CD4-positive, alpha-beta T cell treated with Interleukin-10 for 1 hour (primary cell): ENCODE measurements at regions not wholly inside any gene's neighbourhood (a gene's known extent, or its start where the extent isn't known, plus 50 kb on each side); places are given as distances from the start of the nearest gene placed in this dataset.
"Not testable (repeated sequence)": the region's sequence is repeated elsewhere in the genome, so short reads cannot be mapped to it uniquely, and the experiment has no call there.

Source experiments
- DNase-seq: peaks from one replicate; pipeline ENCODE4 v3.0.0-alpha.2; 2020

DNA sequence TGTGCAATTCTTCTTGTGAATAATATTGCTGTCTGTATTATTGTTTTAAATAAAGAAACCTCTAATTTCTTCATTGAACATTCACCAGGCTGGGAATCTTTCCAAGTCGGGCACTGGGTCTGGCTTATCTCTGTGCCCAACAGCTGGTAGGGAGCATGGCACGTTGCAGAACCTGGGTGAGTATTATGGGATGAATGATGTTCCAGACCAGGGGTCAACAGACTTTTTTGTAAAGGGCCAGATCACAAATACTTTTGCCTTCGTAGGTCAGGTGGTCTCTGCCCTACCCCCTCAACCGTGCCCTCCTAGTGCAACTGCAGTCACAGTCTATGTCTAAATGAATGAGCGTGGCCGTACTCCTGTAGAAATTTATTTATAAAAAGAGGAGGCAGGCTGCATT lies 81.6 kb upstream of the FOXQ1 start:
- no peak for DNase-seq

DNA sequence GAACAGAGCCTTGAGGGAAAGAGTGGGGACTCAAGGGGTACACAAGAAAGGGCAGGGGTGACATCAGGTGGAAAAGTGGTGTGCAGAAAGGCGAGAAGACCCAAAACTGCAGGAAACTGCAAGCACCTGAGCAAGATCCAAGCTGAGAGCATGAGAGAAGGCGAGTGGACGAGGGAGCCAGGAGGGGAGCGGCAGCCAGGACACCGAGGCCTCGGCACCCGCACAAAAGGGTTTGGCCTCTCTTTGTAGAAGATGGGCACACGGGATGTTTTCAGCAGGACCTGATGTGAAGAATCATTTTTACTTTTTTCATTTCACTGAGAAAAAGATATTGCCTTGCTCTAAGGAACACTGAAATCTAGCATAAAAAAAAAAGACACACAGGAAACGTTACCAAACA lies 82.1 kb upstream of the FOXQ1 start:
- no peak for DNase-seq

DNA sequence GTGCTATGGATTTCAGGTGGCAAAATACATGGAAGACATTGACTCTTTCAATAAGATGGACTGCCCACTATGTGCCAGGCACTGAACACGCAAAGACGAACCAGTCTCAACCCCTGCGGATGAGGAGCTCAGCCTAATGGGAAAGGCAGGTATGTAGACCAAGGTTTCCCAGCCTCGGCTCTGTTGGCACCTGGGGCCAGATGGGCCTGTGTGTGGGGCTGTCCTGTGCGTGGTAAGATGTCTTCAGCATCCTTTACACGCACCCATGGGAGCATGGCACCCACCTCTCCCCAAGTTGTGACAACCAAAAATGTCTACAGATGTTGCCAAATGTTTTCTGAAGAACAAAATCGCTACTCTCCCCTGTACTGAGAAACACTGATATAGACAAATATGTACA lies 82.6 kb upstream of the FOXQ1 start:
- DNase-seq: no peak

DNA sequence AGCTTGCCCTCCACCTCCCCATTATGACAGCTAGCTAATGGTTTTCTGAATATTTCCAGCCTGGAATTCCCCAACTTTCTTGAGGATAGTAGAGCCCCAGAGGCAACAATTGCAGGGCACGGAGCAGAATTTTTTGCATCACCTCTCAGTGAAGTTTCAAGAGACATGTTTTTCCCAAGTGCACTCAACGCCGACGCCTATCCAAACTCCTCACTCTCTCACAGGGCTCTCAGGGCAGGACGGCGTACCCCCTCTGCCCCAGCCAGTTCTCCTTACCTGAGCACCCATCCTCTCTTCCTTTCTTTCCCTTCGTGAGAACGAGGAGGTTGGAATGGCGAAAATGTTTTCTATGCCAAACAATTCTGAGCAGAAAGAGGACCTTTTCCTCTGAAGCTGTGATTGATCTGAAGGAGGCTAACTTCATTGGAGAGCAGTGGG lies 83.1 kb upstream of the FOXQ1 start:
- no peak for DNase-seq

DNA sequence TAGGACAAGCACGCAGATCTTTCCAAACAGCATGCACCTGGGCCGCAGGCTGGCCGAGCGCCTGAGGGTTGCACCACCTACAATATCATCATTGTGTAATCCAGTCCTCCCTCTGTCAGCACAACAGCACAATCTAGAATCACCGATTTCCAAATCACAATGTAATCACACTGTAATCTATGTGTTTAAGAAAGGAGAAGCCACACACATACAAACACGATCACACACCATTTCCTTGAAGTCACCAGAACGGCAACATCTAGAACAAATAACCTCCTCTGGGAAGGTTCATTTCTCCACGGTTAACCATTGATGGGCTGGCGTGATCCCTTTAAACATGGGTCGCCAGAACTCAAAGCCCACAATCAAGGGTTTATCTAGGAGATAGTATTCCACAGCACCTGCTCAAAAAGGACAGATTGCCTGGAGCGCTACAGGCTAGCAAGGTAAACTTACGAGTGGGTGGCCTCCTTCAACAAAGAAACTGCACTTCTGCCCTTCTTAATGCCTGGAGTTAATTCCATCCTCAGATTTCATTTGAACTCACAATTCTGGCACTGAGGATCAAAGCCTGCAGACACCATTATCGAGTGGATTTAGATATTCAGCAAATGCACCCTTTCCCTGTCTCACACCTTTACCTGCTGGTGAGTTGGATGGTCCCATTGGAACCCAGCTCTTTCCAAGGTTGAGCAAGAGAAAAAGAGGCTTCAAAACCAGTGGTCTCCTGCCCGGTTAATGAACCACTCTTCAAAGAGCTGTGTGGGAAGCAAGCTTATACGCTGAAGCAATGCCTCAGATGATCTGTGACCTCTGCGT lies 83.8 kb upstream of the FOXQ1 start:
- no peak for DNase-seq

DNA sequence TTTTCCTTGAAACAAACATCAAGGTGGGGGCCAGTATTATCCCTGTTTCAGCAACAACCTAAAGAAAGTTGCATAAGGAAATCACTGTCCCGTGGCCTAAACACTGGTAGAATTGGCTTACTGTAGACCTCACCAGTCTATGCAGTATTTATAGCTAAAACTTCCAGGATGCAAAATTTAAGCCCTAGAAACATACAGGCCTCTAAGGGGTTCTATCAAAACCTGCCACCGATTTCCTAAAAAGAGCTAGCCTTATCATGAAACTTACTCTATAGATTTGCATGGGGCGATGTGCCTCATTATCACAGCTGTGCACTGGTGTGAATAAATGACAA lies 84.3 kb upstream of the FOXQ1 start:
- DNase-seq: no peak

DNA sequence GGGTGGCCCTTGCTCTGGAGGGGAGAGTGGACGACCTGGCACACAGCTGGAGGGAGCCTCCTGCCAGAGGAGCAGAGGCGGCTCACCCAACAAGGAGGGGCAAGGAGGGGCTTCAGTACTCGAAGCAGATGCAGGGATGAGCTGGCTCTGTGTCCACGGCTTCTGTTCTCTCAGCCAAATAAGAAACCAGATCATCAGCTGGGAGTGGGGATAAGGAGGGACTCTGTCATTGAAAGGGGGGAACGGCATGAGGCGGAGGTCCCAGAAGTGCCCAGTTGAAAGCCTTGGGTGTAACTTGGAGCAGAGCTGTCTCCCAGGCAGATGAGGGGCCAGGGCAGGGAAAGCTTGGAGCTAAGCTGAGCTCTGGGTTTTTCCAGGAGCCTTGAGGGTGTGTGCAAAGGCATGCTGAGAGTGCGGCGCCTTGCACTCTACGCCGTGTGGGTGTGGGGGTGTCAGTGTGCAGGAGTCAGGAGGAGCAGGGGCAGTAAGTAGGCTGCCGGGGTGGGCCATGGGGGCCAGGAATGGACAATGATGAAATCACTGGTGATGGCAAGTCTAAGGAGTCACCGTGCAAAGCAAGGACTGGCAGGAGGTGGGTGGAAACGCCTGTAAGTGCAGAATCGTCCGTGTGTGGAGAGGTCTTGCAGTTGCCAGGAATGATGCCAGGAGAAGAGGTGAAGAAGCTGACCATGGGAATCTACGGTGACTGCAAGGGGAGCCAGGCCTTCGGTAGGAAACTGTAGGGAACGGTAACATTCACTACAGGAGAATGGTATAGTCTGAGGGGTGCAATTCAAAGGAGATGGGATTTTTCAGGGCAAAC lies 85.4 kb upstream of the FOXQ1 start:
- DNase-seq: no peak

DNA sequence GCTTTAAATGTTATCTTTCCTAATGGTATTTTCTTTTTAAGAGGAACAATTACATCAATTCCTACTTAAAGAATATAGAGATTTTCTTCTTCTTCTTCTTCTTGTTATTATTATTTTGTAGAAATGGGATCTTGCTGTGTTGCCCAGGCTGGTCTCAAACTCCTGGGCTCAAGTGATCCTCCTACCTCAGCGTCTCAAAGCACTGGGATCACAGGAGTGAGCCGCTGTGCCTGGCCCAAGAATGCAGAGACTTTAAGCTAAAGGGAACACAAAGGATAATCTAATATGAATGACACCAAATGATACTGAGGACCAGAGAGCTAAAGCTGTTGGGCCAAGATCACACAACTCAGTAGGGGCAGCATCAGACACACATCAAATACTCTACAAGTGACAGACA lies 87.4 kb upstream of the FOXQ1 start:
- no peak for DNase-seq

DNA sequence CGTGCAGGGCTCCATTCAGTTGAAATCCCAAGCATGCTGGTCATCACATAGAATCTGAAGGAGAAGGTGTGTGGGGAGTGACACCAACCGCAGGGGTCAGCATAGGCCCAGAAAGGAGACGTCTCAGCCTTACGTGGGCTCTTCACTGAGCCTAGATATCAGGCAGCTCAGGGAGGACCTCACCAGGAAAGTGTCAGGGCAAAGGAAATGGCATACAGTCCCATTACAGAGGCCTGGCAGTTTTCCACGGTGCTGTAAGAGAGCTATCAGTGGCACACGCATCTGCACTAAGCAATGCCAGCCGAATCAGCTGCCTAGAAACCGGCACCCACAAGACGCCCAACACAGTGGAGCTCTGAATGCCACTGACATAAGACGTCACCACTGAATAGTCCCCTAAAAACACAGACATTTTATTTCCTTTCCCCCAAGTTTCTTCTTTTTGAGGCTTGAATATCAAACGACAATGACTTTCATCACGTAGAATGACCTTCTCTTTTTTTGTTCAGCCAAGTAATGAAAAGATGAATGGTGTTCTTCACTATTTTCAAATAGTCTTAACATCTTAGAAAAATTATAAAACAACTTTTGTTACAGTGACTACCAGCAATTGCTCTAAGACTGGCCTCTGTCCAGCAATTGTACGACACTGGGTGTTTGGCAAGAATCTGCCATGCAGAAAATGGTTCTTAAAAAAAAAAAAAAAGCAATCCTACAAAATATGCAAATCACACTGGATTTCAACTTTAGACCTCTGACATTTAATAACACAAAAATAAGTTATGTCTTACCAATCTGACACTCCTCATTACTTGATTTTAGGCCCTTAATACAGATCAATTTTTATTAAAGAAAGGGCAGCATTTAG lies 88.9 kb upstream of the FOXQ1 start:
- no peak for DNase-seq

DNA sequence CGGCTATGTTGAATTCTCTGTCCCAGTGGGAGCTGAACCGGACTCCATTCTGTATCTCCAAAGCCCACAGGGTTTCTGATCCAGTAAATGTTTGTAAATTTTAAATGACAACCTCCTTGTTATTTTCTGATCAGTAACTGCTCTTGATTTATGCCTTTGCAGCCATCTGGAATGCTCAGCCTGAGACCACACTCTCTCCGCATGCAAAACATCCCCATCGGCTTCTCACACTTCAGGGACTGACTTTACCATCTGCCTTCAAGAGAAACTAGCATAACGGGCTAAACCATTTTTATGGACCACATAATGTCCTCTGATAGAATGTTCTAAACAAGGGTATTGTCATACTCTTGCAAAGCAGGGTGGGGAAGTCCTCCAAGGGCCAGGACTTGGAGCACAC lies 94.5 kb upstream of the FOXQ1 start:
- DNase-seq: no peak

DNA sequence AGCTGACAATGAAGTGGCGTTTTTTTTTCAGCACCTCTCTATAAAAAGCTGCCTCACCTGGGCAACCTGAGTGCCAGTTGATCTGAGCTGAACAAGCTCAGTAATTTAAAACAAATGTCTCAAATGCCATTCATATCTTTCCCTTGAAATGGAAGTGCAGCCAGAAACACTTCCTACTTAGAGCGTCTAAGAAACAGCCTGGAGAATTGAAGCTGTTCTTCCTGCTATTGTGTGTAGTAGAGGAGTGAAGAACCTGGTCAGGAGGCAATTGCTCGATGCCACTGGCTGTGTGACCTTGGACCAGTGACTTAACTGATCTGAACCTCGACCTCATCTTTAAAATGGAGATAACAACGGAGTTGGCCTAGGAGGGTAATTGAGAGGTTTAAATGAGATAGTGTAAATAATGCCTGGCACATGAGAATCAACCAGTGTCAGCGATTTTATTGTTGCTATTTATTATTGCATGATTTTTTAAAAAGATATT lies 95.4 kb upstream of the FOXQ1 start:
- no peak for DNase-seq

DNA sequence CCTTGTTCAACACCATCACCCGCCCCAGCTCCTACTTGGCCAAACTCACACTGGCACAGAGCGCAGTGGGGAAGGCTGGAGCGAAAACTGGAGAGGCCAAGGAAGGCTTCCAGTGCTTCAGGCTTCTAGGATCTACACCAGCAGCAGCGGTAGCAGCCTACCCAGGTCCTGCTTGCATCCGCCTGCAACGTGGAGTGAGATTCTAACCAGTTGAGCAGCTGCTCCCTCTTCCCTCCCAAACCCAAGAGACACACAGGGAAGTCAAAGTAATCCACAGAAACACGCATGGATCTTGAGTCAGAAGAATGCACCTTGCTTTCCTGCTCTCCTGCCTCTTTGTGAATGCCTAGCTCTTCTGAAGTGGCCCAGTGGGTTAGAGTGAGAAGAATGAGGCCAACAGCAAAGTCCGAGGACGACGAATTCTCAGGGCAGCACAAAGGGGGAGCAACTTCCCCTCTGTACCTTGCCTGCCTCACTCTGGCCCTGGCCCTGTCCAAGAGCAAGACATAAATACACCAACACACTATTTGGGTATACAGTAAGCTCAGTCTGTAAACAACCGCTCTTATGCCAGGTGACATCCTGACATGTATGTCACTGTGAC lies 95.9 kb upstream of the FOXQ1 start:
- no peak for DNase-seq

DNA sequence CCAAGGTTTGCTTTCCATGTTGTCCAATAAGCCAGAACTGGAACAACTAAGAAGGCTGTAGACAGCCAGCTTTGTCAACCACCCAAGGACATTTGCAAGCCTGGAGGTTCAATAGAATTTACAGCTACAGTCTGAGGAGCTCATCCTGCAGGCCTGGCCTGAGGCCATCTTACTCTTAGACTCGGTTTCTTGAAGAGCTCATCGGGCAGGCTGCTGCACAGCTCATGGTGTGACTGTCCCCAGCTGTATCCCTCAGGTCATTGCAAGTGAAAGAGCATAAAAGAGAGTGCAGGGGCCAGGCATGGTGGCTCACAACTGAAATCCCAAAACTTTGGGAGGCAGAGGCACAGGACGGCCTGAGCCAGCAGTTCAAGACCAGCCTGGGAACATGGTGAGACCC lies 96.9 kb upstream of the FOXQ1 start:
- no peak for DNase-seq

DNA sequence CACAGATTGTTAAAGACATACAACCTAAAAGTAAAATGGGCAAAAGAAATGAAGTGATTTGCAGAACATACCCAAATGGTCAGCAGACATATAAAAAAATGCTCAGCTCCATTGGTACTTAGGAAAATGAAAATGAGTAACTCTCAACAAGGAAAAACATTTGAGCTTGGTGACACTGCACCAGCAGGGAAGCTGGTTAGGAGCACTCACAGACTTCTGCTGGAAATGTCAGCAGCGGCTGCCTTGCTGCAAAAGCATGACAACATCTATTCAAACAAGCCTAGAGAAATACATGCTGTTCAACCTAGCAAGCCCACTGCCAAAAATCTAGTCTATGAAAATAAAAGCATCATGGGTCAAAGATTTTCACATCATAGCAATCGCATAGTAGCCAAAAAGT lies 99.0 kb upstream of the FOXQ1 start:
- DNase-seq: no peak

DNA sequence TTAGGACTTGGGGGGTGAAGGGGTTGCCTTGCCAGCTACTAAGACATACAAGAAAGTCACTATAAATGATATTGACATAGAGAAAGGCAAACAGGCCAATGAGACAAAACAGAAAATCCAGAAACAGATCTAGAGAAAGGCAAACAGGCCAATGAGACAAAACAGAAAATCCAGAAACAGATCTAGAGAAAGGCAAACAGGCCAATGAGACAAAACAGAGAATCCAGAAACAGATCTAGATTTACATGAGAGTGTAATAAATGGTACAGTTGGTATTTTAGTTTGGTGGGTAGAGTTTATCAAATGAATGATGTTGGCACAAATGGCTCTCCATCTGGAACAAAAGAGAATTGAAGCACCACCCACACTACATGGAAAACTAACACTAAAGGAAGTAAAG lies 99.8 kb upstream of the FOXQ1 start:
- not testable (repeated sequence) for DNase-seq

DNA sequence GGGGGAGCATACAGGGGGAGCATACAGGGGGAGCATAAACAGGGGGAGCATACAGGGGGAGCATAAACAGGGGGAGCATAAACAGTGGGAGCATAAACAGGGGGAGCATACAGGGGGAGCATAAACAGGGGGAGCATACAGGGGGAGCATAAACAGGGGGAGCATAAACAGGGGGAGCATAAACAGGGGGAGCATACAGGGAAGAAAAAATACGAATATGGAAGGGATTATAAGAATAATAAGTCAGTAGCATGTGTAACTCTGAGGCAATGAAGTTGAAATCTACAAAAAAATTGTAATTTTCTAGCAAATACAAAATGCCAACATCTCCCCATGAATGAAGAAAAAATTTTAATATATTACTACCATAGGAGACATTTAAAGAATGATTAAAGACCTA lies 101.3 kb upstream of the FOXQ1 start:
- not testable (repeated sequence) for DNase-seq

DNA sequence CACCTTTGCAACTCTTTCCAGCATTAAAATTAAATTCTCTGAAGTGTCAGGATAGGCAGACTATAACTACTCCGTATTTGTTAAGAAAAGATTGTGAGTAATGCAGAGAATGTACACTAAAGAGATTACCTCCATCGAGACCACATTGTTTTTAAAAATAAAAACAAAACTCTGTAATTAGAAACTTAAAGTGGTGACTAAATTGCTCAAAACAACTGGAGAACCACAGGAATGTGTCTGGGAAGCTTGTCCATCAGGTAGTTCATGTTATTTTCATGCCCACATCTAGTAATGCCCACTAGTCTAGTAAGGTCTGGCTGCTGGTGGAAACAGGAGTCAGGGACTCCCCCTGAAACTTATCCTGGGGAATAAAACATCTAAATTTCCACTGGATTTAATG lies 103.0 kb upstream of the FOXQ1 start:
- no peak for DNase-seq

DNA sequence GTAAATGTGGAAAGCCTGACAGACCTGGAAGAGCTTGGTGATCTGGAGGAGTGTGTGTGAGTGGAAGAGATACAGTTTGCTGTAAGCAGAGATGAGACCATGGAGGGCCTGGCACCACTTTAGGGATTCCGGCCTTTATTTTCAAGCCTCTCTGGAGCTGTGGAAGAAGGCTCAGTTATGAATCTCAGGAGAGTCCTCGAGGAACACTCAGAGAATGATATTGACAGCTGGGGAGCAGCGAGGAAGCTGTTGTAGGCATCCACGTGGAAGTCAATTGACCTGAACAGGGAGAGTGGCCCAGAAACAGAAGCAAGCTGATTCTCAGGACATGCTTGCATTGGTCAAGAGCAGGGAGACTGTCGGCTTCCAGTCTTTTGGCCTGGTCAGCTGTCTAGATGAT lies 108.4 kb upstream of the FOXQ1 start:
- no peak for DNase-seq

DNA sequence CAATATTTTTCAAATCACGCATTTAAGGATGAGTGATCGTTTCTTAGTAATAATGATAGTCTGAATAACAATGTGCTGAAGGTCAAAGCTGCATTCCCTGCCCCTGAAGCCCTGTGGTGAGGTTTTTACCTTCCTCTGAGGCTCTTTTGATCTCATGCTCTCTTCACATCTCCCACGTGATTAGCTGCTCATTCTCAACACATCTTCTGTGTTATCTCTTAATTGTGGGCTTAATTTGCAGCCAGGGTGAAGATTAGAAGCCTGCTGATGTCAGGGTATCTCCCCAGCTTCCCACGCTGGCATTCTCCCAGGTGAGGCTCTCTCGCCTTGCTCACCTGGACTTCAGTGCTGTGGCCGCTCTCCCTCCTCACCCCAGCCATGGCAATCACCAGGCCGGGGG lies 109.7 kb upstream of the FOXQ1 start:
- DNase-seq: no peak

DNA sequence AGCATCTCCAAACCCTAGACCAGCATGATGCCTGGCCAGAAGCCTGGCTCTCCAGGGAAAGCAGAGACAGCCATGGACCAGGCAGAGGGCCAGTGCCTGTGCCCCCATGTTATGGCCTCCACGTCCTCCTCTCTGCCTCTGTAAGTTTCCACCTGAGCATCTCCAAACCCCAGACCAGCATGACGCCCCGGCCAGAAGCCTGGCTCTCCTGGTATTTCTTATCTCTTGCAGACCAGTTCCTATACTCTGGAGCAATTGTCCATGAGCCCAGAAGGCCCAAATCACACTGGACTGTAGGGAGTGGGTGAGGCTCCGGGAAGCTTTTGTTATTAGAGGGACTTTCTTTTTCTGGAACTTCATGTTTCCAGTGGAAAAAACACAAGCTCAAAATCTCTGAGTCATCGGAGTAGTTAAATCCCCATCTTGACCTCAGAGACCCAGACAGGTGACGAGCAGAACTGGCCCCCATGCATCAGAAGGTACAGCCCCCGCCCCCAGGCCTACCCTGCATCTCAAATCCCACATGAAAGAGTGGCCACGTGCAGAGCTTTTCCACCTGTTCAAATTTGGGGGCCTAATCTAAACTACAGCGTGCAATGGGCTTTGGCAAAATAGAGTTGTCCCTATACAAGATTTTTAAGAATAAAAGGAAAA lies 110.2 kb upstream of the FOXQ1 start:
- DNase-seq: no peak

DNA sequence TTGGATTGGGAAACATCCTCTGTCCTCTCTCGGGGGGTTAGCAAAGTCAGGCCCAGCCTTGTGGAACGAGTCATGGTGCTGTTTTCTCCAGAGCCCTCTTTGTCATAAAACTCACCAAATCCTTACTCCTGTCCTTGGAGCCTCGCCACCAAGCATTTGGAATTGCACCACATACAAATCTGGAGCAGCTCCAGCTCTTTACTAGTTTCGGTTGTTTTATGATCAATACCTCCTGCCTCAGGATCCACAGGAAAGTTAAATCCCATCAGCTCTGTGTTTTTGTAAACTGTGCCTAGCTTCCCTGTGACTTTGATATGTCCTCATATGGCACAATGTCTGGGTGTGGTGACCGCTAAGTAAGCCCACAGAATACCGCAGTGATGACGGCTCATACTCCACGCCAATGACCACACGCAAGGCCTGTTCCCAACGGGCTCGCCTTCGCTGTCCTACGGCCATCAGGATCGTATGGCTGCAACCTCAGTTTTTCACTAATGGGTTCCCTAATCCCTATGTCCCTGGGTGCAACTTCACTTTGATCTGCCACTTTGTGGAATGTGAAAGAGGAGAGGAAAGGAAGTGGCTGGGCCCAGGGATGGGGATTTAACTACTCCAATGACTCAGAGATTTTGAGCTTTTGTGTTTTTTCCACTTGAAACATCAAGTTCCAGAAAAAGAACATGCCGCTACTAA lies 111.3 kb upstream of the FOXQ1 start:
- no peak for DNase-seq

DNA sequence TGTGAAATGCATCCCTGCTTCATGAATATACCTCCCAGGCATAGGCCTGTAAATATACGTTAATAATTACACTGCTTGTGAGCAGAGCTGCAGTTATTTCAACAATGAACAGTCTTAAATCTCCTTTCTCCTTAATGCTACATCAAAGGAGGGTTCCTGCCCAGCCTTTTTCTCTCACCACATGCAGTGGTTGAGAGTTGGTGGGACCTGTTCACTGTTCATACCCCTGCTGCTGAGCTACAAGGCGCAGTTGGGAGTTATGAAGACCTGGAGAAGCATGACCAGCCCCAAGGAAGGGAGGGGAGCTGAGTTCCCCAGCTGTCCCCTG lies 111.9 kb upstream of the FOXQ1 start:
- no peak for DNase-seq
